NB4 (cell line): ENCODE measurements at regions not wholly inside any gene's neighbourhood (a gene's known extent, or its start where the extent isn't known, plus 50 kb on each side); places are given as distances from the start of the nearest gene placed in this dataset.

ENCODE experiments used
- DNase-seq: peaks from one replicate; pipeline ENCODE4 v3.0.0; 2010; ENCODE audit warnings: low read depth
- H3K4me3 ChIP-seq: one replicate; pipeline ENCODE4 v1.5.1; 2011; ENCODE audit warnings: mild to moderate bottlenecking, low read depth, low read length, moderate library complexity
- CTCF ChIP-seq: IDR thresholded peaks from one replicate; pipeline ENCODE4 v1.5.1; 2012; ENCODE audit warnings: low read depth, low read length
- MAX ChIP-seq: IDR thresholded peaks from 2 replicates; pipeline ENCODE4 v1.6.1; 2011; ENCODE audit warnings: low read depth, low read length
- MYC ChIP-seq: IDR thresholded peaks from 2 replicates; pipeline ENCODE4 v1.6.1; 2011; ENCODE audit warnings: low read depth, low read length
- POLR2A ChIP-seq: IDR thresholded peaks from 2 replicates; pipeline ENCODE4 v1.6.1; 2011; ENCODE audit warnings: mild to moderate bottlenecking; ENCODE audit not compliant: insufficient read length; ENCODE audit errors: extremely low read depth

DNA sequence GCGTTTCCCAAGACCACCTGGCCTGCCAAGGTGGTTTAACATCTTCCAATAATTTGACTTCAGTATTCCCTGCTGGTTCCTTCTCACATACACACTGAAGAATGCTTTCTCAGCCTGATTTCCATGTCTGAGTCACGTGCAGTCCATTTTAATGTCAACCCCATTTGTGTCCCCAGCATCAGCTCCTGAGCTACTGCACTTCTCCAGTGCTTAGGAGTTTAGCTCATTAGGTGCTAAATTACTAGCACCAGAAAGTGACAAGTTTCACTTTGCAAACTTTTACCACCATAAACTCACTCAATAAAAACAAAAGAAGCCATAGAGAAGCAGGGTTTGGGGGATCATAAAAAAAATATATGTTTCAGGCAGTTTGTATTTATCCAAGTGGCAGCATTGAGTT is 279.3 kb upstream of the SORCS1 start:
- no peak for TF ChIP-seq CTCF
- no peak for TF ChIP-seq MYC
- no peak for TF ChIP-seq MAX
- no peak overlapping the region for H3K4me3 ChIP-seq
- DNase-seq: no peak

- H3K4me3 ChIP-seq: no peak overlapping the region
- TF ChIP-seq CTCF (no peak), MAX (no peak), POLR2A (no peak), MYC (no peak)
- DNase-seq: no peak
These were observed 278.8 kb upstream of the SORCS1 start for GRCh38 chr10:107443326-107443725.

DNA sequence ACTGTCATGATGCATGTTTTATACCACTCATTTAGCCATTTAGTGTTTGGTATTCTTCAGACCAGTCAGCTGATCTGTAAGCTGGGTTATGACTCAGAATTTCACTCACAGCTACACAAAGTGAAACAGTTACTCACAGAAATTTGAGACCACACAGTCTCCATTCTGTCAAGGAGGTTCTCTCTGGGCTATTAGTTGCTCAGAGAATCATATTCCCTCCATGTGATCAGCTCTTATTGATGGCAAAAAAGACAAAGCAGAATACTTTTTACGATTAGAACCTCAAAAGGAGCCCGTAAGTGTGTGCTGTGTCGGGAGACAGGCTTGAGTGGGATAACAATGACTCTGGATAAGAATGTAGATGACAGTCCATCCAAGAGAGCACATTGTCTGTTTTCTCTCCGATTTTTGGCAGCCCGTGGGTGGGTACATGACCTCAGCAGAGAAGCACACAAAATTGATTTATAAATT is 277.6 kb upstream of the SORCS1 start:
- TF ChIP-seq POLR2A: no peak
- no peak for TF ChIP-seq CTCF
- TF ChIP-seq MAX: no peak
- TF ChIP-seq MYC: no peak
- no peak for DNase-seq
- H3K4me3 ChIP-seq: no peak overlapping the region

- H3K4me3 ChIP-seq: no peak overlapping the region
- no peak for TF ChIP-seq POLR2A
- DNase-seq: no peak
These were observed 276.2 kb upstream of the SORCS1 start for GRCh38 chr10:107440741-107441140.

- no peak for TF ChIP-seq POLR2A
- no peak for TF ChIP-seq CTCF
- no peak for TF ChIP-seq MAX
- TF ChIP-seq MYC: no peak
- H3K4me3 ChIP-seq: no peak overlapping the region
- DNase-seq: no peak
These were observed 273.4 kb upstream of the SORCS1 start for GRCh38 chr10:107437921-107438320.

GRCh38 chr10:107436568-107436967 is 272.1 kb upstream of the SORCS1 start:
- no peak overlapping the region for H3K4me3 ChIP-seq
- no peak for TF ChIP-seq POLR2A
- no peak for TF ChIP-seq MAX
- TF ChIP-seq CTCF: no peak
- no peak for TF ChIP-seq MYC
- DNase-seq: no peak

- DNase-seq: no peak
- TF ChIP-seq POLR2A (no peak), MAX (no peak), CTCF (no peak)
- H3K4me3 ChIP-seq: no peak overlapping the region
These were observed 270.3 kb upstream of the SORCS1 start for GRCh38 chr10:107434854-107435253.
